HUDEP-2 (cell line): ENCODE measurements at regions not wholly inside any gene's neighbourhood (a gene's known extent, or its start where the extent isn't known, plus 50 kb on each side); places are given as distances from the start of the nearest gene placed in this dataset.

ENCODE experiments used
- DNase-seq, 76 experiments: peaks; one replicate each; lab custom pipeline; 2025; ENCODE audit not compliant: unreplicated experiment in 76 of 76; lab: John Stamatoyannopoulos, UW

DNA sequence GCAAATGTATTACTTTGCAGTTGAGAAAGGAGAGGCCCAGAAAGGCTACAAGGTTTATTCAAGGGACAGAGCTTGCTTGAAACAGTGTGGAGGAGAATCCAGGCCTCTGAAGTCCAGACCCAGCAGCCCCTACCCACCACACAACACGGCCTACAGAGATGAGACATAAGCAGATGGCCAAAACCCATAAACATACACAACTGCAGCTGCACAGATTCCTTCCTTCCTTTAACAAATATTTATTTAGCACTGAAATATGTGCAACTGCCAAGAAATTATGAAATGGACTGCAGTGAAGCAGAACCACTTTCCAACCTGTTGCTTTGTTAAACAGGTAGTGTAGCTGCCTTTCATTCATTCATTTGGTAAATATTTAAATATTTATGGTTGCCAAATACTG is 122.3 kb downstream of the SPATA19 start:
- DNase-seq: no peak

- DNase-seq: no peak
These were observed 124.4 kb downstream of the SPATA19 start for GRCh38 chr11:133720951-133721350.

DNA sequence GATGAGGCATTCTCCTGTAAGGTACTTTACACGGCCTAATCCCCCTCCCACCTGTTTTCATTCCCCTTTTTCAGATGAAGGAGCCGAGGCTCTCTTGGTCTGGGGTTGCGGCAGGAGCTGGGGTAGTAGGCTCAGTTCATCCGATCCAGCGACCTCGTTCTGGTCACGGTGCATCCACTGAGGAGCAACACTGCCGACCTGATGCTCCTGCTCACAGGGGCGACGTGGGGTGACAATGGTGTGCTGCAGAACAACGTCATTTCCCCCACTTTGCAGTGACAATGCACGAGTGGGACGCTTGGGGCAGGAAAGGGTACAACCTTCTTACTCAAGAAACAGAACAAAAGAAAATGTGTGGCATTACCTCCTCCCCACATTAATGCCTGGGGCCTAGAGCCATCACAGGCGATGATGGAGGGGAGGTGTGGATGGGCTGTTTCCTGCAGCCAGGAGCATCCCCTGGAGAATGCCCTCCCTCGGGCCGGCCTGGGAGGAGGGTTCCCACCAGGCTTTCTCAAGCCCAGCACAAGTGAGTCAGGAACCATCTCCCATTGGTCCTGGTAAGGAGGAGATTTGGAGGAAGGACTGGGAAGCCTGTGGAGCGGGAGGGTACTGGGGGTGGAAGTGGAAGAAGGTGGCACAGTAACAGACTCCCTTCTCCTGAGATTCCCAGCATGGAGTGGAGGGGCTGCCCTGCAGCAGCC is 125.6 kb downstream of the SPATA19 start:
- no peak for DNase-seq

DNA sequence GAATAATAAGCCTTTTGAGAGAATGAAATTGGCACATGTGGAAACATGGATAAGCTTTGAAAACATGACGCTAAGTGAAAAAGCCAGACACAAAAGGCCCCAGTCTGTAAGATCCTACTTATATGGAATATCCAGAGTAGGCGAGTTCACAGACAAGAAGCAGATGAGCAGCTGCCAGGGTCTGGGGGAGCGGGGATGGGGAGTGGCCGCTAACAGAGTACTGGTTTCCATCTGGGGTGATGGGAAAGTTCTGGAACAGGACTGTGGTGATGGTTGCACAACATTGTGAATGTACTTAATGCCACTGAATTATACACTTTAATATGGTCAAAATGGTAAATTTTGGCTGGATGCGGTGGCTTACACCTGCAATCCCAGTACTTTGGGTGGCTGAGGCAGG is 126.5 kb downstream of the SPATA19 start:
- no peak for DNase-seq

GRCh38 chr11:133718238-133718637 is 127.1 kb downstream of the SPATA19 start:
- DNase-seq: no peak

GRCh38 chr11:133716602-133717001 is 128.7 kb downstream of the SPATA19 start:
- DNase-seq: no peak

DNA sequence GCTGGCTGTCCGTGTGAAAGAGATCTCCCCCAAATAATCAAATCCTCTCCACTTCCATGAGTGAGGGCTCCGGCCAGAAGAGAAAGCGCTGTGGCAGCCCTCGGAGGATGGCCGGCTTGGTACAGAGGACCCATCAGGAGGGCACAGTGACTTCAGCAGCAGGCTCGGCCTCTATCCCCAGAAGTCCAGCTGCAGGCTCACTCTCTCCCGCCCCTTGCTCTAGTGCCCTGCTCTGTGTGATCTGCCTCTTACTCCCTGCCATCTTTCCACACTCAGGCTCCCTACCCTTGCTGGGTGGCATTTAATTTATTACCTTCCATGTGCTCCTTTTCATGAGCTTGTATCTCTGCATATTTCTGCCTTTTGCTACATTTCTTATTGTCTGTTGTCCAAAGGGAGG is 129.7 kb downstream of the SPATA19 start:
- DNase-seq: no peak

DNA sequence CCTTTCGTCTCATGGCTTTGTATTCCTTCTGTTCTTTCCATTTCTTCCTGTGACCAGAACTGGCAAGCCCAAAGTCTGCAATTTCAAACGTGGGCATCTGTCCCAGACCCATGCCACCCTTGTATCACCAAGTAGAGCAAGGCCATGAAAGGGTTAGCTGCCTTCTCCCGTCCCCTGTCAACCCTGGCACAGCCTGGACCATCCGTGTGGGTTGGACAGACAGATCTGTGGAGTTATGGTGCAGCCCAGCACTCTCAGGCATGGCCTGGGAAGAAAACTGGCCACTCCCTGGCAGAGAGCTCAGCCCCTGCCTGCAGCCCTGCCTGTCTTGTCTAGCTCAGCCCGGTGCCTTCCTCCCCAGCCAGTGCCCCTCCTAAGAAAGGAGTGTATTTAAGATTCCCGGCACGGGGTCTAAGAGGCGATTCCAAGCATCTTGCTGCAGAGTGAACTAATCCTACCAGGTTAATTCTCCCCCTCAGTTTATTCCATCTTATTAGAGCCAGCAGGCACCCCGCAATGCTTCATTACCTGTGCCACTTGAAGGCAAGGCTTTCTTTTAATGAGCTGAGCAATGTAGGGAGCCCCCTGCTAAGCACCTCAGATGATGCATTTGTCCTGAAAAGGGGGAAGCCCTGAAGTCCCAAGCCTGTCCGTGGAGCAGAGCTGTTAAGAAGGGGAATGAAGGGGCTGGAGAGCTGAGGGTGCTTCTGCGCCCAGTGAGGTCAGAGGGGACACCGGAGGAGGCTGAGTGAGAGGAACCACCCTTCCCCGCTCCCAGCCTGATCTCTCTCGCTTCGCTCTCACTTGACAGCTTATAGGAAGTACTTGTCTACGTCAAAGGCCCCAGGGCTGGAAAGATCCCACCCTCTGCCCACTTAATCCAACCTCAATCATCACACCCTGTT is 130.6 kb downstream of the SPATA19 start:
- DNase-seq: no peak

- no peak for DNase-seq
These were observed 131.5 kb downstream of the SPATA19 start for GRCh38 chr11:133713844-133714243.

- no peak for DNase-seq
These were observed 131.9 kb downstream of the SPATA19 start for GRCh38 chr11:133713406-133713805.

- no peak for DNase-seq
These were observed 133.2 kb downstream of the SPATA19 start for GRCh38 chr11:133712051-133712560.

DNA sequence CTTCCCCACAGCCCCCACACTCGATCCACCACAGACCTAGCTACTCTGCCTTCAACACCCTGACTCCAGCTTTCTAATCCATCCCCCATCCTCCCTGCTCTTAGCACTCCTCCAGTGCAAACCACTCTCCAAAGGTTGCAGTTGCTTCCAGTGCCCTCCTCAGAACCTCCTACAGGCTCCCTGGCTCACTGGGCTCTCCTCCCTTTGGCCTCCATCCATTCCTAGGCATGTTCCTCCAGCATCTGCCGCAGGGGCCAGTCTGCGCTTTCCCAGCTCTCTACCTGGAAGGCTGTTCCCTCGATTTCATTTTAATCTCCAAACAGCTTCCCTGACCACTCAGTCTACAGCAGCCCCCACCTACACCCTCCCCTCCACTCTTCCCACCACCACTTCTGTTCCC is 133.8 kb downstream of the SPATA19 start:
- DNase-seq: no peak

DNA sequence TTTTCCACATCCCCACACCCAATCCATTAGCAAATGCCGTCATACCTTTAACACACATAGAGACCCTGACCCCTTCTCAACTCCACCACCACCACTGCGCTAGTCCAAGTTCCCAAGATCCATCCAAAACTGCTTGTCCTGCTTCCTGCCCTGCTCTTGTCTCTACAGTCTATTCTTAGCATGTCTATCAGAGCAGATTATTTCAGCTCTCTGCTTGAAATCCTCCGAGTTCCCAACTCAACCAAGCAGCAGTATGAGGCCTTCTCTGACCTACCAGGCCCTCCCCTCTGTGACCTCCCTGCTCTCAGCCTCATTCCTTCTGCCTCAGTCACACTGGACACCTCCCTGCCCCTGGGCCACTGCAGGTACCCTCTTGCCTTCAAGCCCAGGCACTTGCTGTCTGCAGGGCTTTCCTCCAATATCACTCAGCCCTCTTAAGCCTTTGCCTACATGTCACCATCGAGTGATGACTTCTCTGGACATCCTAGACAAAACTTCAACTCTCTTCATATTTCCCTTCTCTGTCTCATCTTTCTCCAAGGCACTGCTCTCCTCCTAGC is 134.6 kb downstream of the SPATA19 start:
- DNase-seq: no peak

GRCh38 chr11:133710241-133710640 is 135.1 kb downstream of the SPATA19 start:
- no peak for DNase-seq

DNA sequence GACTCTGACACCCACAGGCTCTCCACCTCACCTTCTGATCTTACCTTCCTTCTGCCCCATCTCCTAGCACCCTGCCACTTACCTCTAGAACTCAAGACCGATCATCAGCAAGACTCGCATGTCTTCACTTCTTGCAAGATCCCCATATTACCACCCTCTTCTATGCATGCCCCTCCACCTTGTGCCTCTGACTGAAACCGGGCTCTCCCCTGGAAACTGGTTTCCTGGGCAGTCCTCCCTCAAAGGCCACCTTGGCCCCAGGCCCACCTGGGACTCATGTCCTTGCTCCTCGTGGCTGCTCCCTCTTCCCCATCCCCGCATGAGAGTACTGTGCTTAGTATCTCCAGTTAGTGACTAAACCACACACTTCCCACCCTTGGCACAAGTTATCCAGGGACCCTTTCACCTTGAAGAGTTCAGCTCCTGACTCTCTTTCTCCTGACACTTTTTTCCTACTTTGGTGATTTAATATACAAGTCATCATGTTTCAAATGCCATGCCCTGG is 136.7 kb downstream of the SPATA19 start:
- DNase-seq: no peak

- DNase-seq: no peak
These were observed 138.2 kb downstream of the SPATA19 start for GRCh38 chr11:133706925-133707794.

GRCh38 chr11:133705873-133706272 is 139.4 kb downstream of the SPATA19 start:
- DNase-seq: no peak

- DNase-seq: no peak
These were observed 140.2 kb downstream of the SPATA19 start for GRCh38 chr11:133705074-133705648.

DNA sequence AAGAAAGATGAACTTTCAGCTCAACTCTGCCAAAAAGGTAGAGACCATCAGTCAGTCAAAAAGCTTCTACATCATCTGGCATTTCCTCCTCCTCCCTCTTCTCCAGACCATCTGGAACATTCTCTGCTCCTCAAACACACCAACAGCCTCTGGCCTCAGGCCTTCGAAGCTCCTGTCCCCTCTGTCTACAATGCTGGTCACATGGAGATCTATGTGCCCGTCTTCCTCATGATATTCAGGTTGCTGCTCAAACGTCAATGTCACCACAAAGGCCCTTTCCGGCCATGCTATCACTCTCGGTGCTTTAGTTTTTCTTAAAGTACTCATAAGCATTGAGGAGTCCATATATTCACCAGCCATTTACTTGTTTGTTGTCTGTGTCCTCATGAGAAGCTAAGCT is 146.2 kb downstream of the SPATA19 start:
- DNase-seq: no peak

DNA sequence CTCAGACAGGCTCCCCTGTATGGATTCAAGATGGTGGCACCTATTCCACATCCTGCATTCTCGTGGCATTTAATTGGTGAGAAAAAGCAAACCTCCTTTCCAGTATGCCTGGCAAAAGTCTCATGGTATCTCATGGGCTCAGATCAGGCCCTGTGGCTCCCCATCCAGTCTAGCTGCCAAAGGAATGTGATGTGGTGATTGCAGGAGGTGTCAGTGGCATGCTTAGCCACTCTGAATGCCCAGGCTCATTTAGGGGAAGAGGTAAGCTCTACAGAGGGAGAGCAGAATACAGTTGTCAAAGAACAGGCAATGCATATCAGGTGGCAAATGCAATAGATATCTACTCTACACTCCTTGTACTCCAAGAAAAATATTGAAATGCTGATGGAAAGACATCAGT is 146.7 kb downstream of the SPATA19 start:
- no peak for DNase-seq
